GM12892 (cell line): ENCODE measurements at regions not wholly inside any gene's neighbourhood (a gene's known extent, or its start where the extent isn't known, plus 50 kb on each side); places are given as distances from the start of the nearest gene placed in this dataset.
"Not testable (repeated sequence)": the region's sequence is repeated elsewhere in the genome, so short reads cannot be mapped to it uniquely, and the experiment has no call there.

Experiments used
- POLR2A ChIP-seq: IDR thresholded peaks from 2 replicates; pipeline ENCODE4 v1.6.1; 2011; ENCODE audit warnings: low read depth, low read length, control low read depth
- POLR2AphosphoS5 ChIP-seq: IDR thresholded peaks from 2 replicates; pipeline ENCODE4 v1.6.1; 2011; ENCODE audit warnings: low read depth, low read length, control low read depth
- TAF1 ChIP-seq: IDR thresholded peaks from 2 replicates; pipeline ENCODE4 v1.6.1; 2011; ENCODE audit warnings: low read depth, mild to moderate bottlenecking, control low read depth, low read length, borderline replicate concordance

DNA sequence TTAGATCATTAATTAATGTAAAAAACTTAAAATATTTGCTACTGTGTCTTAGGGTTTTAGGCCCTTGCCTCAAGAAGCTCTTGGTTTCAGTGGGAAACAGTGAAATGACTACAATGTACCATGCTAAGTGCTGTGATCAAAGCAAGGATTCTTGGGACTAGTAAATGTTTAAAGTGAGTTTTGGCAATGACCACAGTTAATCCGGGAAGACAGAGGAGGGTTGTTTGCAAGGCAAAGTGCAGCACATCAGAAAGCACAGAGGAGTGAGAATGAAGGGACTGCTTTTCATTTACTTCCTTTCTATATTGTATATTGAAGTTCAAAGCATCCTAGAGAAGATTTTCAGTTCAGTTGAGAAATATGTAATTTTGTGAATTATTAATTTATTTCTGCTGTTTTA lies 676.7 kb downstream of the SPATA31A6 start:
- TF ChIP-seq POLR2A, POLR2AphosphoS5, TAF1: not testable (repeated sequence)
